Adipocyte (in vitro differentiated cells): ENCODE measurements at regions not wholly inside any gene's neighbourhood (a gene's known extent, or its start where the extent isn't known, plus 50 kb on each side); places are given as distances from the start of the nearest gene placed in this dataset.

Experiments used
- DNase-seq: peaks from one replicate; pipeline ENCODE4 v3.0.0-alpha.2; 2015; ENCODE audit warnings: low read depth
- H3K27me3 ChIP-seq: replicated peaks from 2 replicates; pipeline ENCODE4 v1.7.0; 2013; ENCODE audit warnings: mild to moderate bottlenecking, low read length, moderate library complexity; ENCODE audit not compliant: control insufficient read depth, insufficient read depth
- H3K36me3 ChIP-seq: 2 replicates; pipeline ENCODE4 v1.7.0; 2013; ENCODE audit warnings: low read length, mild to moderate bottlenecking, moderate library complexity; ENCODE audit not compliant: control insufficient read depth, insufficient read depth, severe bottlenecking
- H3K4me1 ChIP-seq: 2 replicates; pipeline ENCODE4 v1.7.0; 2013; ENCODE audit warnings: mild to moderate bottlenecking, low read length, moderate library complexity; ENCODE audit not compliant: control insufficient read depth, insufficient read depth
- H3K4me3 ChIP-seq: 2 replicates; pipeline ENCODE4 v1.7.0; 2013; ENCODE audit warnings: mild to moderate bottlenecking, low read length, moderate library complexity
- H3K9ac ChIP-seq: 2 replicates; pipeline ENCODE4 v1.7.0; 2013; ENCODE audit warnings: mild to moderate bottlenecking, low read length, moderate library complexity
- H3K9me3 ChIP-seq: 2 replicates; pipeline ENCODE4 v1.7.0; 2013; ENCODE audit warnings: mild to moderate bottlenecking, low read length, moderate library complexity; ENCODE audit not compliant: control insufficient read depth

DNA sequence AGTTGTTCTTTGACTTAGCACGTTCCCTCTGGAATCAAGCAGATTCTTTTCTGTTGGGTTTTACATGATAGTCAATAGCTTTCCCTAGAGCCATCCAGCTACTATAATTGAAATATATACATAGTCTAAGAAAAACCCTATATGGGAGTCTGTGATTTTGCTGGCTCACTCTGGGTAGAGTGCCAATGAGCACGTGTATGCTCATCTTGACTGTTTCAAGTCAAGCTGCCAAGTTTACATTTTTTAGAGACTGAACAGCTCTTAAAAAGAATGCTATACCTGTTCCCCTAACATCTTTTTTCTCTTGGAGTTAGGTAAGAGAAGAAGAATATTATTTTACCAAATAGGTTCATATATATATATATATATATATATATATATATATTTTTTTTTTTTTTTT, 182.8 kb upstream of the NRIP1 start:
- no peaks in the 10 kb centered on the region for H3K27me3 ChIP-seq
- DNase-seq: no peak
- H3K9me3 ChIP-seq: no peaks in the 10 kb centered on the region
- H3K4me1 ChIP-seq: peaks cover 4% of the 10 kb centered on the region
- no peak overlapping the region for H3K4me3 ChIP-seq
- H3K9ac ChIP-seq: no peak overlapping the region
- no peaks in the 10 kb centered on the region for H3K36me3 ChIP-seq

DNA sequence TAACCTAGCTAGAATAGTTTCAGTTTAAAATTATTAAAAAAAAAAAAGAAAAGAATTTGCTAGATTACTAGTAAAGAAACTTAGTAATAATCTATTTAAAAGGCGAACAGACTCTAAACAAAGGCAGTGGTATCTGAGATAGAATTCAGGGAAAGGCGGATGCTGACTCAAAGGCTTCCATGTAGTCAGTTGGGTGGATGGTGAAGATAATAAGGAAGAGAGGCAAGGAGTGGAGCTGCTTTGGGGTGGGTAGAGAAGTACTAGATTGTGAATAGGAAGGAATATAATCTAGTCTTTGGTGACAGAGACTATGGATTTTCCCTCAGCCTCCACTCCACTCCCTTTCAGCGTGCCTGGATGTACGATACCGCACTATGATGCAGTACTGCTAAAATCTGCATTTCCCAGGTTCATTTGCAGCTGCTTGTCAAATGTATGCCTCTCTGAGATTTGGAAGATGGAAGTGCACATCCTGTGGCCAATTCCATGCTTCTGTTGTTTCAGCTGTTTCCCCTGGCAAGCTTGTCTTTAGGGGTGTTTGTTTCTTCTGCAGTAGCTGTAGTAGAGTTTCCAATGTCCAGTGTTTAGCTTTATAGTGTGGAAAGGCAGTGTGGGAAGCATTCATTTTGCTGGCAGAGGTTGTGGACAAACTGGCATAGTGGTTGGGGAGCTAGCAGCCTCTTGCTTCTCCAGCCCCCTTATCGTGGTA, 184.6 kb upstream of the NRIP1 start:
- no peaks in the 10 kb centered on the region for H3K36me3 ChIP-seq
- no peak for DNase-seq
- H3K4me3 ChIP-seq: no peak overlapping the region
- no peaks in the 10 kb centered on the region for H3K9me3 ChIP-seq
- peaks cover 4% of the 10 kb centered on the region for H3K4me1 ChIP-seq
- H3K9ac ChIP-seq: no peak overlapping the region
- no peaks in the 10 kb centered on the region for H3K27me3 ChIP-seq

DNA sequence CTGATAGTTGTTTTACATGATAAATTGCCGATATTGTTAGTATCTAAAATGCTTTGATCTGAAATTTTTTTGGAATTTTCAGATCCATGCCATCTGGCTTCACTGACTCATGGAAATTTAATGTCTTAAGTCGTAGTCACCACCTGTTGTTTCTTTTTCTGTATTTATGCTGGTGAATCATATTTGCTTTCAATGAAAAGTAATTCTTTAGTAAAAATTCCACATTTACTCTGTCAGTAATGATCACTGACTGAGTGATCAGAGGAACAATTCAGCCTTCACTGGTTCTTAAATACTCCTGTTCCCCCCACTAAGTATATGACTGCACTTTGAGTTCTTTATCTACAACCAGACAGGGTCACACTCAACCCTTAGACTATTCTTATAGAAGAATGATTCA, 185.6 kb upstream of the NRIP1 start:
- no peak for DNase-seq
- no peaks in the 10 kb centered on the region for H3K36me3 ChIP-seq
- H3K9ac ChIP-seq: no peak overlapping the region
- no peaks in the 10 kb centered on the region for H3K27me3 ChIP-seq
- no peaks in the 10 kb centered on the region for H3K9me3 ChIP-seq
- no peak overlapping the region for H3K4me3 ChIP-seq
- peaks cover 4% of the 10 kb centered on the region for H3K4me1 ChIP-seq

DNA sequence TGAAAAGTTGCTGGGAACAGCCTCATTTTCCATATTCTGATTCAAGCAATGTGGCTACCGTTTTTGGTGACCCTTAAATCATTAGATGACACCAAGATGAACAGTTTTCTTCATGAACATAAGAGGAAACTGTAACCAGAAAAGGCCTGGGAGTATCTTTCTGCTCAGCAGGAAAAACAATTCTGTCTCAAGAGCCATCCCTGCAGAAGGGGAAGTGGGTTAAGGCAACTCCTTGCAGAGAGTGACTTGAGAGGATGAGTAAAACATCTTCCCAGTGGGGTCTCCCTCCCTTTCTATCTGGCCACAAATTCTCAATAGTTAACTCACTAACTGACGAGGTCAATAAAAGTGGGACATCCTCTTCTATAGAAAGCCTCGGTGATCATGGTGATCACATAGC, 187.6 kb upstream of the NRIP1 start:
- H3K4me1 ChIP-seq: no peaks in the 10 kb centered on the region
- H3K9ac ChIP-seq: no peak overlapping the region
- H3K9me3 ChIP-seq: no peaks in the 10 kb centered on the region
- H3K27me3 ChIP-seq: no peaks in the 10 kb centered on the region
- H3K36me3 ChIP-seq: no peaks in the 10 kb centered on the region
- no peak for DNase-seq
- no peak overlapping the region for H3K4me3 ChIP-seq

DNA sequence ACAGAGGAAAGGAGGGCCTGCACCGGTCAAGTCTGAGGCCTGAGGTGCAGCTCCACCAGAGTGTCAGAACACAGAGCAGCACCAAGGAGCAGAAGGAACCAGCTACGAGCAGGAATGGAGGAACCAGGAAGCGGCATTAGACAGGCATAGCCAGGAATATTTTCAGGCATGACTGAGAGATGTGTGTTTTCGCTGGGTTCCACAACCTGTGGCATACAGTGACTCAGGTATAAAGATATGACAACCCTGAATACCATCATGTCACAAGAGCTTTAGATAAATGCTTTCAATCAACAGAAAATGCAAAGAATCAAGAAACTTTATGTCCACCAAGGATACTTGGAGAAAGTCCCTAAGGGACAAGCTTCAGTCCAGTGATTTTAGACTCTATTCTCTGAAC, 189.3 kb upstream of the NRIP1 start:
- H3K4me3 ChIP-seq: no peak overlapping the region
- no peaks in the 10 kb centered on the region for H3K9me3 ChIP-seq
- DNase-seq: no peak
- no peaks in the 10 kb centered on the region for H3K27me3 ChIP-seq
- no peak overlapping the region for H3K9ac ChIP-seq
- no peaks in the 10 kb centered on the region for H3K4me1 ChIP-seq
- no peaks in the 10 kb centered on the region for H3K36me3 ChIP-seq

DNA sequence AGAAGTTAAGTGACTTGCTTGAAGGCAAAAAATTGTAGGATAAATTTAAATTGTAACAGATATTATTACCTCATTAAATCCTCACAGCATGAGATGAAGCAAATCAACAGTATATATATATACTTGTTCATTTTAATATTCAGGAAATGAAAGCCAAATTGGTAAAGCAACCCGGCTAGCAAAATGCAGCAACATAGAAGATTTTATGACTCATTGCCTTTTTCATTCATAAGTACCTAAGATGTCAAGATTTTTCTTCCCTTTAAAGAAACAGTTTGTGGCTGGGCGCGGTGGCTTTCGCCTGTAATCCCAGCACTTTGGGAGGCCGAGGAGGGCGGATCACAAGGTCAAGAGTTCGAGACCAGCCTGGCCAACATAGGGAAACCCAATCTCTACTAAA, 190.5 kb upstream of the NRIP1 start:
- no peak for DNase-seq

DNA sequence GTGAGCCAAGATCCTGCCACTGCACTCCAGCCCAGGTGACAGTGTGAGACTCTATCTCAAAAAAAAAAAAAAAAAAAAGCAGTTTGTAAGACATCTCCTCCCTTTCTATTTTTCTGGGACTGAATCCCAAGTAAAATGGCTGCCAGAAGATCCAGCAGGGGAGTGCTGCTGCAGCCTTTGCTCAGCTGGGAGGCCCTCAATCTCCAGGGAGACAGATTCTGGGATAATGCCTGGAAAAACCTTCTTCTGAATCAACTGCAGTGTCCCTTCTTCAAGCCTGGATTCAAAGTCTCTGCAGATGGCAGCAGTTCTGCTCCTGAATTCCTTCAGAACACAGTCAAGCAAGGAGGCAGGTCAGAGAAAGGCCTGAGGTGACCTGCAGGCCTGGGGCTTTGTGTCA, 191.0 kb upstream of the NRIP1 start:
- no peak overlapping the region for H3K9ac ChIP-seq
- H3K36me3 ChIP-seq: no peaks in the 10 kb centered on the region
- no peaks in the 10 kb centered on the region for H3K4me1 ChIP-seq
- no peak overlapping the region for H3K4me3 ChIP-seq
- H3K9me3 ChIP-seq: no peaks in the 10 kb centered on the region
- DNase-seq: no peak
- H3K27me3 ChIP-seq: no peaks in the 10 kb centered on the region

More for the DNA sequence above, 190.5 kb upstream of the NRIP1 start:
- Histone ChIP-seq H3K36me3 (no peaks in the 10 kb centered on the region), H3K9me3 (no peaks in the 10 kb centered on the region), H3K4me1 (no peaks in the 10 kb centered on the region), H3K27me3 (no peaks in the 10 kb centered on the region), H3K4me3 (no peak overlapping the region), H3K9ac (no peak overlapping the region)

DNA sequence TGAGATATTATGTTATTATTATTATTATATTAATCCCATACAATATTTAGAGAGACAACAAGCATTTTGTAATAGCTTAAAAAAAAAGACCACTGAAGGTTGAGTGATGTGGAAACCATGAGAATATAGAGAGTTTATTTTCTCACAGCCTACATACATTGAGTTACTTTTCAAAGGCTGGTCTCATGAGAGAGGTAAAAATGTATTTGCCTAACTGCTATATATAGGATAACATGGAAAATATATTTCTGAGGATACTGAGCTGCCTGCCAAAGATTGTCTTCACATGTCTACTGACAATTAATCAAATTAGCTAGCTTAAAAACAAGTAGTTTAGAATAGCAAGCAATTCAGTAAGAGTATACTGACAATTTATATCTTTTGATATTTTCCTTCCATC, 192.2 kb upstream of the NRIP1 start:
- Histone ChIP-seq H3K4me3 (no peak overlapping the region), H3K4me1 (no peaks in the 10 kb centered on the region), H3K9ac (no peak overlapping the region), H3K27me3 (no peaks in the 10 kb centered on the region), H3K36me3 (no peaks in the 10 kb centered on the region), H3K9me3 (no peaks in the 10 kb centered on the region)
- DNase-seq: no peak

DNA sequence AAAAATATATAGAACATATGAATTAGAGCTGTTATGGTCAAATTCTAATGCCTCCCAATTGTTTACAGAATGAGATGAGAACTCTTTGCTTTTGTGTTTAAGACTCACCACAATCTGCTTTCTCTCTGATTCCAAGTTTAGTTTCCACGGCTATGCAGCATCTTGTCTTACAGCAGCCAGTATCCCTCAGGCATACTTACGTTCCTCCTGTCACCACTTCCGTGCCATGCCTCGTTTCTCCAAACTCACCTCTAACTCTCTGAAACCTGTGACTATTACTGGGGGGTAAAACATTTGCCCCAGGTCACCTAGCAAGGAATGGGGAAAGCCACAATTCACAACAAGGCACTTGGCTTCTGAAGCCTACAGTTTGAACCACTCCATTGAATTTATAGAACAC, 192.8 kb upstream of the NRIP1 start:
- DNase-seq: no peak
- Histone ChIP-seq H3K27me3 (no peaks in the 10 kb centered on the region), H3K4me3 (no peak overlapping the region), H3K9ac (no peak overlapping the region), H3K9me3 (no peaks in the 10 kb centered on the region), H3K36me3 (no peaks in the 10 kb centered on the region), H3K4me1 (no peaks in the 10 kb centered on the region)

DNA sequence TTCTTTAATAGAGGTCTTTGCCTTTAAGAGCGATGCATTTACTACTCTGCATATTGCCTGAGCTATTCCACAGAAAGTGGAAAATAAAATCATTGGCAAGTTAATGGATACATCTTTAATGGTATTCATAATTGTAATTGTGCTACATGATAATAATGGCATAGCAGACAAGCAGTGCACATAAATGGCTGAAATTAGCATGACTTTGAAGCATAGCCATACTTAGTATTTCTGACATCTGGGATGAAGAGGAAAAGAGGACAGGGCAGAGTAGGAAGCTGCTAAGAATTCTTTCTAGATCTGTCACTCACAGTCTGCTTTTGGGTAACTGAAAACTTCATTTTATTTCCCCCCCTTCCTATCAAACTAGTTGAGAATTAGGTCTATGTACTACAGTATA, 195.0 kb upstream of the NRIP1 start:
- H3K4me1 ChIP-seq: no peaks in the 10 kb centered on the region
- H3K9ac ChIP-seq: no peak overlapping the region
- no peak overlapping the region for H3K4me3 ChIP-seq
- no peaks in the 10 kb centered on the region for H3K9me3 ChIP-seq
- DNase-seq: no peak
- H3K27me3 ChIP-seq: no peaks in the 10 kb centered on the region
- no peaks in the 10 kb centered on the region for H3K36me3 ChIP-seq

DNA sequence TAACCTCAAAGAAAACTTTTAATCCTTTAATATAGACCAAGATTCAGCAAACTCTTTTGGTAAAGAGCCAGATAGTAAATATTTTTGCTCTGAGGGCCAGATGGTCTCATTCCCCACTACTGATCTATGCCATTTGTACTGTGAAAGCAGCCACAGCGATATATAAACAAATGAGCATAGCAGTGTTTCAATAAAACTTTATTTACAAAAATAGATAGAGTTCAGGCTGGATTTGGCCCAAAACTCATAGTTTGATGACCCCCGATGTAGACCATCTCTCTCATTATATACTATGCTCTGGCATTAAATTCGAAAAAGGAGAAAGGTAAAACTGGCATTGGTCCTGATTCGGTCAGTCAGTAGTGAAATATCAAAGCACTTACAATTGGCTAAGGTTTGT, 195.8 kb upstream of the NRIP1 start:
- Histone ChIP-seq H3K4me3 (no peak overlapping the region), H3K36me3 (no peaks in the 10 kb centered on the region), H3K27me3 (no peaks in the 10 kb centered on the region), H3K4me1 (no peaks in the 10 kb centered on the region), H3K9me3 (no peaks in the 10 kb centered on the region), H3K9ac (no peak overlapping the region)
- no peak for DNase-seq

DNA sequence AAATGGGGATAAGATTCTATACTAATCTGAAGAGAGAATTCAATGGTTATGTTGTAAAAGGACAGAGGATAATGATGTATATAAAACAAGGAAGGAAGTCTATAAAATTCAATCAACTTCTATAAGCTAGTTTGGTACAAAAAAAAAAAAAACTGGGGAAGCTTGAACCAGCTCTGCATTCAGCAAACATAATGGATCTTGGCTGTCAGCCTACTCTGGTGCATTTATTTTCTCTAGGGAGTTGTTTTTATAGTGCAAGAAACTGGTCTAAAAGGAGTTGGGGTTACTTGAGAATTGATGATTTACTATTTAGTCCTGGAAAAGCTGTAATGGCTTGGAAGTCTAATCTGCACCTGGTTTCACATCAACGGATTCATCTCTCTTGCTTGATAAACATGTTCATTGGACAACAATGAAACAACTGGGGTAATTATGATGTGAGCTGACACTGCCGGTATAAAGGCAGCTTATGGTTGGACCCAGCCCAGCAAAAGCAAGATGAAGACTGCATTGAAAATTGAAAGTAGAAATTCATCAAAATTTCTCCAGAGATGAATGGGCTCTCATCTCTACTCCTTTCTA, 199.4 kb upstream of the NRIP1 start:
- Histone ChIP-seq H3K36me3 (no peaks in the 10 kb centered on the region), H3K9me3 (no peaks in the 10 kb centered on the region), H3K4me1 (no peaks in the 10 kb centered on the region), H3K4me3 (no peak overlapping the region), H3K9ac (no peak overlapping the region), H3K27me3 (no peaks in the 10 kb centered on the region)
- DNase-seq: no peak
